HepG2 (cell line): ENCODE measurements at regions not wholly inside any gene's neighbourhood (a gene's known extent, or its start where the extent isn't known, plus 50 kb on each side); places are given as distances from the start of the nearest gene placed in this dataset.

Experiments
- CSRNP2 ChIP-seq: sonication (generic); formaldehyde crosslinking; conservative IDR thresholded peaks from 2 replicates; pipeline ENCODE4 v1.8.0; 2022; ENCODE audit warnings: low read depth, missing genetic modification reagents
- FOXK2 ChIP-seq: fragments of 450-650 bp; IDR thresholded peaks from 2 replicates; pipeline ENCODE4 v1.6.1; 2016
- POLR2A ChIP-seq, 2 experiments: IDR thresholded peaks; 2 replicates each; pipeline ENCODE4 v1.6.1; 2011; ENCODE audit warnings: low read depth in 2 of 2, low read length in 2 of 2, mild to moderate bottlenecking in 1 of 2, moderate library complexity in 1 of 2; ENCODE audit not compliant: insufficient read depth in 1 of 2
- ZBTB1 ChIP-seq: sonication (generic); formaldehyde crosslinking; IDR thresholded peaks from 2 replicates; pipeline ENCODE4 v1.4.0; 2020; ENCODE audit warnings: missing genetic modification reagents, borderline replicate concordance
- ZFX ChIP-seq: sonication (generic); formaldehyde crosslinking; IDR thresholded peaks from 2 replicates; pipeline ENCODE4 v1.4.0; 2020; ENCODE audit warnings: mild to moderate bottlenecking, low read depth, missing genetic modification reagents, moderate library complexity
- ZNF781 ChIP-seq: sonication (generic); formaldehyde crosslinking; IDR thresholded peaks from 2 replicates; pipeline ENCODE4 v1.5.1; 2020; ENCODE audit warnings: borderline replicate concordance, mild to moderate bottlenecking, missing genetic modification reagents; ENCODE audit errors: not compliant biosample characterization
- TF ChIP-seq, protein P1 (sequence below): sonication (generic); formaldehyde crosslinking; conservative IDR thresholded peaks from 2 replicates; pipeline ENCODE4 v1.4.0; 2020; ENCODE audit warnings: missing genetic modification reagents

- TF ChIP-seq ZBTB1 (CRISPR knock-in tag) = no peak
- no peak for TF ChIP-seq ZNF781
- no peak for TF ChIP-seq CSRNP2 (CRISPR knock-in tag)
- TF ChIP-seq ZFX (CRISPR knock-in tag) = no peak
- no peak for TF ChIP-seq POLR2A (IDR thresholded peaks at IDR 0.05; ENCODE audit: insufficient read depth in 1 of 2, low read depth in 2 of 2, low read length in 2 of 2)
- no peak for TF ChIP-seq FOXK2
- TF ChIP-seq, protein P1, sequence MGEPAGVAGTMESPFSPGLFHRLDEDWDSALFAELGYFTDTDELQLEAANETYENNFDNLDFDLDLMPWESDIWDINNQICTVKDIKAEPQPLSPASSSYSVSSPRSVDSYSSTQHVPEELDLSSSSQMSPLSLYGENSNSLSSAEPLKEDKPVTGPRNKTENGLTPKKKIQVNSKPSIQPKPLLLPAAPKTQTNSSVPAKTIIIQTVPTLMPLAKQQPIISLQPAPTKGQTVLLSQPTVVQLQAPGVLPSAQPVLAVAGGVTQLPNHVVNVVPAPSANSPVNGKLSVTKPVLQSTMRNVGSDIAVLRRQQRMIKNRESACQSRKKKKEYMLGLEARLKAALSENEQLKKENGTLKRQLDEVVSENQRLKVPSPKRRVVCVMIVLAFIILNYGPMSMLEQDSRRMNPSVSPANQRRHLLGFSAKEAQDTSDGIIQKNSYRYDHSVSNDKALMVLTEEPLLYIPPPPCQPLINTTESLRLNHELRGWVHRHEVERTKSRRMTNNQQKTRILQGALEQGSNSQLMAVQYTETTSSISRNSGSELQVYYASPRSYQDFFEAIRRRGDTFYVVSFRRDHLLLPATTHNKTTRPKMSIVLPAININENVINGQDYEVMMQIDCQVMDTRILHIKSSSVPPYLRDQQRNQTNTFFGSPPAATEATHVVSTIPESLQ (CRISPR knock-in tag) = no peak
Observed at GRCh38 chr1:38242506-38242905, 195.9 kb upstream of the POU3F1 start.
